ENCODE measurements at regions not wholly inside any gene's neighbourhood (a gene's known extent, or its start where the extent isn't known, plus 50 kb on each side); places are given as distances from the start of the nearest gene placed in this dataset.

DNA sequence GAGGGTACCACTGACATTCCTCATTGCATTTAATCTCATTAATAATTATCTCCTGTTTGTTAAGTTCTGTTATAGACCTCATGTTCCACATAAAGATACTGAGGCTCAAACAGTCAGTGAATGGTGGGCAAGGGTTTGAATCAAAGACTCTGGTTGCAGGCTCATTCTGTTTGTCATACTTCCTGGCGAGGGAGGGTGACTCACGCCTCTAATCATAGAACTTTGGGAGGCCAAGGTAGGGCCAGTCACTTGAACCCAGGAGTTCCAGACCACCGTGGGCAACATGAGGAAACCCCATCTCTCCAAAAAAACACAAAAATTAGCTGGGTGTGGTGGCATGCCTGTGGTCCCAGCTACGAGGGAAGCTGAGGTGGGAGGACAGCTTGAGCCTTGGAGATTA, 220.7 kb upstream of the MIR17HG start:
- no peaks in the 10 kb centered on the region for H3K9me1 ChIP-seq (ENCODE audit: insufficient read depth, low read length)
- no peak overlapping the region for H3K4me2 ChIP-seq (ENCODE audit: low read depth, low read length)
- H2BK20ac ChIP-seq (ENCODE audit: low read depth, low read length) = no peak overlapping the region
- H2AK5ac ChIP-seq (ENCODE audit: low read depth, low read length) = no peak overlapping the region
- no peak overlapping the region for H4K8ac ChIP-seq (ENCODE audit: low read depth in 2 of 2, low read length in 2 of 2)
- H3K36me3 ChIP-seq (ENCODE audit: control insufficient read depth, insufficient read depth, low read length) = no peaks in the 10 kb centered on the region
- intact Hi-C loops (cut with micrococcal nuclease) = no loop called here
- CTCF ChIA-PET = no interaction called here
- H3K4me1 ChIP-seq (ENCODE audit: control insufficient read depth, insufficient read depth, low read length) = no peaks in the 10 kb centered on the region
- in situ Hi-C loops (cut with MboI; ENCODE audit: low sequenced_read_pairs) = no loop called here
- H2BK5ac ChIP-seq (ENCODE audit: low read depth, low read length, poor library complexity, severe bottlenecking) = no peak overlapping the region
- H3K27me3 ChIP-seq (ENCODE audit: control insufficient read depth, insufficient read depth, low read length) = no peaks in the 10 kb centered on the region
- ATAC-seq (ENCODE audit: low read depth) = no peak
- BruUV-seq (replicated peaks) = no TSS peak
- no peak overlapping the region for H3K9ac ChIP-seq (ENCODE audit: low read depth, low read length)
- TF ChIP-seq RAD21 (IDR thresholded peaks at IDR 0.05; ENCODE audit: low read length) (no peak), BHLHE40 (IDR thresholded peaks at IDR 0.05; ENCODE audit: low read depth, low read length) (no peak), USF2 (IDR thresholded peaks at IDR 0.05; ENCODE audit: low read depth, low read length) (no peak), MXI1 (IDR thresholded peaks at IDR 0.05; ENCODE audit: borderline replicate concordance, low read depth, low read length) (no peak), NFE2L2 (IDR thresholded peaks at IDR 0.05; ENCODE audit: low read depth, low read length) (no peak), MAZ (IDR thresholded peaks at IDR 0.05; ENCODE audit: borderline replicate concordance, low read depth, low read length) (no peak), MAFK (IDR thresholded peaks at IDR 0.05; ENCODE audit: low read depth, low read length) (no peak), SMC3 (IDR thresholded peaks at IDR 0.05; ENCODE audit: low read depth, low read length) (no peak), RCOR1 (IDR thresholded peaks at IDR 0.05; ENCODE audit: insufficient replicate concordance, low read length) (no peak), POLR2A (IDR thresholded peaks at IDR 0.05; ENCODE audit: low read depth, low read length) (no peak), CHD1 (IDR thresholded peaks at IDR 0.05; ENCODE audit: low read depth, low read length) (no peak), FOS (IDR thresholded peaks at IDR 0.05; ENCODE audit: low read depth, low read length) (no peak), ELK1 (IDR thresholded peaks at IDR 0.05; ENCODE audit: borderline replicate concordance, low read depth, low read length) (no peak), CEBPB (IDR thresholded peaks at IDR 0.05; ENCODE audit: low read depth, low read length) (no peak), RFX5 (IDR thresholded peaks at IDR 0.05; ENCODE audit: low read depth, low read length) (no peak)
- TF ChIP-seq, protein P1, sequence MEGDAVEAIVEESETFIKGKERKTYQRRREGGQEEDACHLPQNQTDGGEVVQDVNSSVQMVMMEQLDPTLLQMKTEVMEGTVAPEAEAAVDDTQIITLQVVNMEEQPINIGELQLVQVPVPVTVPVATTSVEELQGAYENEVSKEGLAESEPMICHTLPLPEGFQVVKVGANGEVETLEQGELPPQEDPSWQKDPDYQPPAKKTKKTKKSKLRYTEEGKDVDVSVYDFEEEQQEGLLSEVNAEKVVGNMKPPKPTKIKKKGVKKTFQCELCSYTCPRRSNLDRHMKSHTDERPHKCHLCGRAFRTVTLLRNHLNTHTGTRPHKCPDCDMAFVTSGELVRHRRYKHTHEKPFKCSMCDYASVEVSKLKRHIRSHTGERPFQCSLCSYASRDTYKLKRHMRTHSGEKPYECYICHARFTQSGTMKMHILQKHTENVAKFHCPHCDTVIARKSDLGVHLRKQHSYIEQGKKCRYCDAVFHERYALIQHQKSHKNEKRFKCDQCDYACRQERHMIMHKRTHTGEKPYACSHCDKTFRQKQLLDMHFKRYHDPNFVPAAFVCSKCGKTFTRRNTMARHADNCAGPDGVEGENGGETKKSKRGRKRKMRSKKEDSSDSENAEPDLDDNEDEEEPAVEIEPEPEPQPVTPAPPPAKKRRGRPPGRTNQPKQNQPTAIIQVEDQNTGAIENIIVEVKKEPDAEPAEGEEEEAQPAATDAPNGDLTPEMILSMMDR (conservative IDR thresholded peaks at IDR 0.05; ENCODE audit: low read depth, low read length) = no peak
- H3K18ac ChIP-seq (ENCODE audit: low read depth, low read length) = no peak overlapping the region
- H2BK120ac ChIP-seq (ENCODE audit: low read depth, low read length) = no peak overlapping the region
- no peak overlapping the region for H2BK15ac ChIP-seq (ENCODE audit: low read depth, low read length)
- H2AFZ ChIP-seq (replicated peaks; ENCODE audit: low read length, poor library complexity) = no peak overlapping the region
- no peak overlapping the region for H4K91ac ChIP-seq (ENCODE audit: insufficient read depth, low read depth, low read length)
- H3K23ac ChIP-seq (ENCODE audit: low read depth, low read length) = no peak overlapping the region
- no peaks in the 10 kb centered on the region for H3K9me3 ChIP-seq (ENCODE audit: control insufficient read depth, insufficient read depth, low read length)
- no peak for DNase-seq
- no peak overlapping the region for H3K4me3 ChIP-seq (ENCODE audit: insufficient read depth, low read depth, low read length)
- H4K20me1 ChIP-seq (ENCODE audit: insufficient read depth, low read length) = no peaks in the 10 kb centered on the region
- no peak overlapping the region for H3K56ac ChIP-seq (ENCODE audit: extremely low read depth, insufficient read depth, low read length)
- H3K14ac ChIP-seq (replicated peaks; ENCODE audit: low read depth, low read length) = no peak overlapping the region
- no peak overlapping the region for H4K5ac ChIP-seq (ENCODE audit: low read depth, low read length)
- dilution Hi-C loops (cut with HindIII; ENCODE audit: low sequenced_read_pairs, unreplicated experiment) = no loop called here
- H3K79me1 ChIP-seq (ENCODE audit: low read depth in 1 of 2, low read length in 2 of 2) = no peaks in the 10 kb centered on the region
- no peak overlapping the region for H3K27ac ChIP-seq (ENCODE audit: insufficient read depth, low read length)
- H3K4ac ChIP-seq (ENCODE audit: low read depth, low read length) = no peak overlapping the region
- 67% methylated on average over 1 of the region's 4 CpGs; no CpG with 5 or more reads in 1 of the 2 experiments for WGBS, 2 experiments (ENCODE audit: extremely low coverage in 2 of 2, insufficient read length in 1 of 2)
- POLR2A ChIA-PET (ENCODE audit: unreplicated experiment) = no interaction called here
- no peak overlapping the region for H2AK9ac ChIP-seq (replicated peaks; ENCODE audit: low read depth, low read length, poor library complexity)

All from IMR-90 (cell line).